GM12878 (cell line): ENCODE measurements at regions not wholly inside any gene's neighbourhood (a gene's known extent, or its start where the extent isn't known, plus 50 kb on each side); places are given as distances from the start of the nearest gene placed in this dataset.

ENCODE experiments used
- BCL3 ChIP-seq: IDR thresholded peaks from 2 replicates; pipeline ENCODE4 v1.6.1; 2011; ENCODE audit warnings: borderline replicate concordance, low read depth, mild to moderate bottlenecking, moderate library complexity, low read length; ENCODE audit not compliant: insufficient read depth, poor library complexity, severe bottlenecking
- CTCF ChIP-seq, 3 experiments: IDR thresholded peaks in 2 of 3; conservative IDR thresholded peaks in 1 of 3; 2 replicates each; pipeline ENCODE4 v1.5.1; 2011; ENCODE audit warnings: low read depth in 3 of 3, low read length in 3 of 3, mild to moderate bottlenecking in 3 of 3, control low read depth in 2 of 3, moderate library complexity in 2 of 3, inconsistent platforms in 1 of 3, mixed read lengths in 1 of 3; ENCODE audit not compliant: control insufficient read depth in 2 of 3, insufficient read depth in 1 of 3; ENCODE audit errors: extremely low read depth in 1 of 3
- E2F4 ChIP-seq: IDR thresholded peaks from 2 replicates; pipeline ENCODE4 v1.6.1; 2012; ENCODE audit warnings: low read depth, low read length, improper control_type of control experiment
- MAX ChIP-seq: IDR thresholded peaks from 2 replicates; pipeline ENCODE4 v1.6.1; 2012; ENCODE audit warnings: low read depth, low read length, improper control_type of control experiment
- POLR2A ChIP-seq: IDR thresholded peaks from 2 replicates; pipeline ENCODE4 v1.6.1; 2011; ENCODE audit warnings: low read depth, mild to moderate bottlenecking, low read length
- SMAD1 ChIP-seq: fragments of 450-650 bp; IDR thresholded peaks from 2 replicates; pipeline ENCODE4 v1.6.1; 2018; ENCODE audit warnings: mild to moderate bottlenecking, low read depth; ENCODE audit not compliant: partially characterized antibody

- no peak for TF ChIP-seq CTCF (IDR thresholded peaks at IDR 0.05 in 2 of 3, conservative IDR thresholded peaks at IDR 0.05 in 1 of 3; ENCODE audit: control insufficient read depth in 2 of 3, extremely low read depth in 1 of 3, insufficient read depth in 1 of 3, low read depth in 3 of 3, low read length in 3 of 3)
- no peak for TF ChIP-seq POLR2A
- TF ChIP-seq BCL3 = no peak
- no peak for TF ChIP-seq E2F4
- no peak for TF ChIP-seq MAX
- no peak for TF ChIP-seq SMAD1
Observed at GRCh38 chr1:87225171-87225570, 103.5 kb upstream of the LMO4 start.
